BE2C (cell line): ENCODE measurements at regions not wholly inside any gene's neighbourhood (a gene's known extent, or its start where the extent isn't known, plus 50 kb on each side); places are given as distances from the start of the nearest gene placed in this dataset.
A peak's percentile ranks its signal among the peaks of the same experiment; 100 is the strongest.
"Not testable (repeated sequence)": the region's sequence is repeated elsewhere in the genome, so short reads cannot be mapped to it uniquely, and the experiment has no call there.

Experiments used
- DNase-seq: peaks from one replicate; pipeline ENCODE4 v3.0.0-alpha.2; 2020
- H3K27me3 ChIP-seq: fragments of 250-450 bp; sonication (Bioruptor Pico); 2 replicates; pipeline ENCODE4 v1.5.1; 2020; ENCODE audit warnings: mild to moderate bottlenecking
- H3K36me3 ChIP-seq: fragments of 250-450 bp; sonication (Bioruptor Pico); 2 replicates; pipeline ENCODE4 v1.5.1; 2020; ENCODE audit warnings: mild to moderate bottlenecking
- H3K4me1 ChIP-seq: fragments of 250-450 bp; sonication (Bioruptor Pico); 2 replicates; pipeline ENCODE4 v1.5.1; 2020
- H3K4me3 ChIP-seq: 2 replicates; pipeline ENCODE4 v1.5.1; 2011; ENCODE audit warnings: low read depth, low read length
- H3K9me3 ChIP-seq: fragments of 250-450 bp; sonication (Bioruptor Pico); 2 replicates; pipeline ENCODE4 v1.5.1; 2020
- CTCF ChIP-seq: IDR thresholded peaks from 2 replicates; pipeline ENCODE4 v1.5.1; 2012; ENCODE audit warnings: mild to moderate bottlenecking, low read depth, low read length

GRCh38 chr2:94576486-94576885 lies 294.7 kb upstream of the TEKT4 start:
- H3K9me3 ChIP-seq, H3K27me3 ChIP-seq, H3K4me1 ChIP-seq, H3K36me3 ChIP-seq, H3K4me3 ChIP-seq: not testable (repeated sequence)
- peak; percentile 23 for DNase-seq

- not testable (repeated sequence) for H3K9me3 ChIP-seq, H3K4me1 ChIP-seq, DNase-seq, H3K4me3 ChIP-seq, H3K27me3 ChIP-seq, H3K36me3 ChIP-seq
These were observed 294.1 kb upstream of the TEKT4 start for GRCh38 chr2:94577160-94577559.

GRCh38 chr2:94579221-94579620 lies 292.0 kb upstream of the TEKT4 start:
- H3K4me1 ChIP-seq, DNase-seq, H3K27me3 ChIP-seq, H3K4me3 ChIP-seq, H3K9me3 ChIP-seq, H3K36me3 ChIP-seq: not testable (repeated sequence)

- H3K4me1 ChIP-seq, DNase-seq: not testable (repeated sequence)
These were observed 288.0 kb upstream of the TEKT4 start for GRCh38 chr2:94583081-94583723.

GRCh38 chr2:94584569-94584968 lies 286.7 kb upstream of the TEKT4 start:
- H3K9me3 ChIP-seq, H3K4me1 ChIP-seq, H3K4me3 ChIP-seq, DNase-seq, H3K36me3 ChIP-seq, H3K27me3 ChIP-seq: not testable (repeated sequence)

More at GRCh38 chr2:94583081-94583723, 288.0 kb upstream of the TEKT4 start:
- not testable (repeated sequence) for H3K27me3 ChIP-seq, H3K4me3 ChIP-seq, H3K9me3 ChIP-seq, H3K36me3 ChIP-seq

GRCh38 chr2:94586032-94586982 lies 284.9 kb upstream of the TEKT4 start:
- not testable (repeated sequence) for H3K27me3 ChIP-seq, H3K4me1 ChIP-seq, H3K9me3 ChIP-seq, H3K4me3 ChIP-seq, H3K36me3 ChIP-seq
- peak; percentile 16 for DNase-seq
- TF ChIP-seq CTCF = peak; percentile 40

- not testable (repeated sequence) for H3K9me3 ChIP-seq, DNase-seq, H3K36me3 ChIP-seq, H3K4me1 ChIP-seq, H3K27me3 ChIP-seq, H3K4me3 ChIP-seq
These were observed 284.2 kb upstream of the TEKT4 start for GRCh38 chr2:94587042-94587441.

GRCh38 chr2:94594019-94594836 lies 277.0 kb upstream of the TEKT4 start:
- H3K36me3 ChIP-seq, H3K4me3 ChIP-seq, H3K9me3 ChIP-seq, H3K4me1 ChIP-seq, H3K27me3 ChIP-seq, DNase-seq: not testable (repeated sequence)

- not testable (repeated sequence) for DNase-seq, H3K9me3 ChIP-seq, H3K27me3 ChIP-seq, H3K4me3 ChIP-seq, H3K4me1 ChIP-seq, H3K36me3 ChIP-seq
These were observed 275.3 kb upstream of the TEKT4 start for GRCh38 chr2:94595956-94596355.

GRCh38 chr2:94598075-94598713 lies 273.0 kb upstream of the TEKT4 start:
- H3K36me3 ChIP-seq, DNase-seq, H3K27me3 ChIP-seq, H3K4me1 ChIP-seq, H3K9me3 ChIP-seq, H3K4me3 ChIP-seq: not testable (repeated sequence)

- H3K27me3 ChIP-seq, H3K9me3 ChIP-seq, H3K4me3 ChIP-seq, DNase-seq, H3K4me1 ChIP-seq, H3K36me3 ChIP-seq: not testable (repeated sequence)
These were observed 270.3 kb upstream of the TEKT4 start for GRCh38 chr2:94600929-94601328.
